MCF 10A (cell line): ENCODE measurements at regions not wholly inside any gene's neighbourhood (a gene's known extent, or its start where the extent isn't known, plus 50 kb on each side); places are given as distances from the start of the nearest gene placed in this dataset.

Experiments used
- BruUV-seq: library from RNA; stranded (reverse); fragments of 400-500 nt; replicated peaks from 2 replicates; lab custom pipeline; 2021; lab: Mats Ljungman, UMichigan
- CTCF ChIA-PET: fragments of 300-600 bp; sonication (Branson Sonifier 250); formaldehyde crosslinking; extraction: SDS; loops from one replicate; lab custom pipeline; 2021; ENCODE audit warnings: antibody characterized with exemption, inconsistent platforms; lab: Yijun Ruan, JAX
- POLR2A ChIA-PET: fragments of 300-600, 350-650 bp; sonication (Branson Sonifier 250); formaldehyde crosslinking; extraction: SDS; loops from one replicate; lab custom pipeline; 2020; ENCODE audit warnings: antibody characterized with exemption, inconsistent platforms; lab: Yijun Ruan, JAX
- DNase-seq: peaks from one replicate; pipeline ENCODE4 v3.0.0-alpha.2; 2018; ENCODE audit not compliant: unreplicated experiment
- H3K27ac Mint-ChIP-seq: one replicate; pipeline ENCODE4 v1.8.0; 2022; ENCODE audit warnings: mild to moderate bottlenecking, low read depth, mixed read lengths; ENCODE audit not compliant: unreplicated experiment
- H3K27me3 Mint-ChIP-seq: one replicate; pipeline ENCODE4 v1.8.0; 2022; ENCODE audit warnings: mixed read lengths; ENCODE audit not compliant: insufficient read depth, unreplicated experiment
- H3K36me3 Mint-ChIP-seq: one replicate; pipeline ENCODE4 v1.8.0; 2022; ENCODE audit warnings: mild to moderate bottlenecking, moderate library complexity, mixed read lengths; ENCODE audit not compliant: insufficient read depth, unreplicated experiment
- H3K4me1 Mint-ChIP-seq: one replicate; pipeline ENCODE4 v1.8.0; 2022; ENCODE audit warnings: mixed read lengths; ENCODE audit not compliant: insufficient read depth, unreplicated experiment
- H3K4me3 Mint-ChIP-seq: one replicate; pipeline ENCODE4 v1.8.0; 2022; ENCODE audit warnings: mild to moderate bottlenecking, moderate library complexity, mixed read lengths; ENCODE audit not compliant: unreplicated experiment
- H3K9me3 Mint-ChIP-seq: one replicate; pipeline ENCODE4 v1.8.0; 2022; ENCODE audit warnings: mixed read lengths; ENCODE audit not compliant: unreplicated experiment
- CTCF ChIP-seq: fragments of 200-600 bp; IDR thresholded peaks from one replicate; pipeline ENCODE4 v1.8.0; 2022; ENCODE audit warnings: antibody characterized with exemption, mild to moderate bottlenecking; ENCODE audit not compliant: unreplicated experiment
- intact Hi-C: fragments of 100-400 bp; cut with micrococcal nuclease; formaldehyde crosslinking; loops from 2 replicates; pipeline ENCODE4 v1.14.1; 2022

GRCh38 chr7:142533920-142534319 lies 215.4 kb upstream of the PRSS1 start:
- Mint-ChIP-seq H3K4me1 (peaks cover 13% of the 10 kb centered on the region), H3K27me3 (no peaks in the 10 kb centered on the region), H3K9me3 (no peaks in the 10 kb centered on the region), H3K36me3 (no peaks in the 10 kb centered on the region), H3K27ac (no peak overlapping the region), H3K4me3 (no peak overlapping the region)
- ChIA-PET CTCF (interaction anchor here (1.2 to 7.1 kb wide), 20 partner anchors 9 to 277 kb away, joined by 6 to 181 read pairs (median 24); no protein-coding TSS in a partner anchor), POLR2A (interaction anchor here (1.2 kb wide), 1 partner anchor 10 kb away, joined by 3 read pairs; no protein-coding TSS in a partner anchor)
- no TSS peak for BruUV-seq
- intact Hi-C loops: no loop called here
- TF ChIP-seq CTCF: no peak
- DNase-seq: no peak

- no peak for DNase-seq
- Mint-ChIP-seq H3K27me3 (peaks cover 20% of the 10 kb centered on the region), H3K4me3 (no peak overlapping the region), H3K36me3 (no peaks in the 10 kb centered on the region), H3K9me3 (no peaks in the 10 kb centered on the region), H3K27ac (no peak overlapping the region), H3K4me1 (no peaks in the 10 kb centered on the region)
- ChIA-PET CTCF (interaction anchor here (0.6 to 4.6 kb wide), 10 partner anchors 8 to 474 kb away, joined by 3 to 29 read pairs (median 4); no protein-coding TSS in a partner anchor), POLR2A (interaction anchor here (0.6 kb wide), 1 partner anchor 8 kb away, joined by 4 read pairs; no protein-coding TSS in a partner anchor)
- BruUV-seq: no TSS peak
- no peak for TF ChIP-seq CTCF
- intact Hi-C loops: no loop called here
Observed at GRCh38 chr7:142529591-142529990, 219.7 kb upstream of the PRSS1 start.

- H3K9me3 Mint-ChIP-seq: no peaks in the 10 kb centered on the region
- no peaks in the 10 kb centered on the region for H3K36me3 Mint-ChIP-seq
- intact Hi-C loops: no loop called here
- H3K27ac Mint-ChIP-seq: no peak overlapping the region
- CTCF ChIA-PET: interaction anchor here (0.6 to 4.6 kb wide), 8 partner anchors 7 to 282 kb away, joined by 3 to 29 read pairs (median 4); no protein-coding TSS in a partner anchor
- H3K27me3 Mint-ChIP-seq: peaks cover 25% of the 10 kb centered on the region
- POLR2A ChIA-PET: interaction anchor here (0.6 kb wide), 1 partner anchor 9 kb away, joined by 4 read pairs; no protein-coding TSS in a partner anchor
- BruUV-seq: no TSS peak
- no peaks in the 10 kb centered on the region for H3K4me1 Mint-ChIP-seq
- TF ChIP-seq CTCF: no peak
- no peak for DNase-seq
- H3K4me3 Mint-ChIP-seq: no peak overlapping the region
Observed at GRCh38 chr7:142528608-142529408, 220.5 kb upstream of the PRSS1 start.

- ChIA-PET CTCF (interaction anchor here (0.7 to 15.5 kb wide), 21 partner anchors 12 to 691 kb away, joined by 3 to 319 read pairs (median 6); no protein-coding TSS in a partner anchor), POLR2A (interaction anchor here (0.7 kb wide), 1 partner anchor 10 kb away, joined by 3 read pairs; no protein-coding TSS in a partner anchor)
- intact Hi-C loops: no loop called here
- H3K4me1 Mint-ChIP-seq: no peaks in the 10 kb centered on the region
- no peaks in the 10 kb centered on the region for H3K36me3 Mint-ChIP-seq
- H3K27ac Mint-ChIP-seq: no peak overlapping the region
- peaks cover 36% of the 10 kb centered on the region for H3K27me3 Mint-ChIP-seq
- BruUV-seq: no TSS peak
- no peaks in the 10 kb centered on the region for H3K9me3 Mint-ChIP-seq
- no peak overlapping the region for H3K4me3 Mint-ChIP-seq
- no peak for DNase-seq
- TF ChIP-seq CTCF: no peak
Observed at GRCh38 chr7:142523821-142524460, 225.3 kb upstream of the PRSS1 start.
